Skeletal muscle tissue (tissue), 3 donors: ENCODE measurements at regions not wholly inside any gene's neighbourhood (a gene's known extent, or its start where the extent isn't known, plus 50 kb on each side); places are given as distances from the start of the nearest gene placed in this dataset.
A peak's percentile ranks its signal among the peaks of the same experiment; 100 is the strongest.
"Not testable (repeated sequence)": the region's sequence is repeated elsewhere in the genome, so short reads cannot be mapped to it uniquely, and the experiment has no call there.

Source experiments
- H3K27ac ChIP-seq: one replicate; pipeline ENCODE4 v1.7.0; 2013; ENCODE audit warnings: mild to moderate bottlenecking, low read depth, low read length, inconsistent platforms
- H3K27me3 ChIP-seq, 3 donors: one replicate each; pipeline ENCODE4 v1.7.0; 2013; ENCODE audit warnings: low read length in 3 of 3; ENCODE audit not compliant: control insufficient read depth in 3 of 3, insufficient read depth in 3 of 3
- H3K36me3 ChIP-seq, 3 donors: one replicate each; pipeline ENCODE4 v1.7.0; 2013; ENCODE audit warnings: low read length in 3 of 3; ENCODE audit not compliant: control insufficient read depth in 3 of 3, insufficient read depth in 3 of 3
- H3K4me1 ChIP-seq, 3 donors: one replicate each; pipeline ENCODE4 v1.7.0; 2013; ENCODE audit warnings: low read length in 3 of 3, mild to moderate bottlenecking in 3 of 3; ENCODE audit not compliant: control insufficient read depth in 3 of 3, insufficient read depth in 3 of 3
- H3K4me3 ChIP-seq, 3 donors: one replicate each; pipeline ENCODE4 v1.7.0; 2013; ENCODE audit warnings: low read length in 3 of 3
- H3K9ac ChIP-seq, 3 donors: one replicate each; pipeline ENCODE4 v1.7.0; 2013; ENCODE audit warnings: low read length in 3 of 3, mild to moderate bottlenecking in 3 of 3, moderate library complexity in 2 of 3, low read depth in 1 of 3
- H3K9me3 ChIP-seq, 3 donors: one replicate each; pipeline ENCODE4 v1.7.0; 2013; ENCODE audit warnings: low read length in 3 of 3; ENCODE audit not compliant: control insufficient read depth in 3 of 3
- donor health status: Osteomylitis.

DNA sequence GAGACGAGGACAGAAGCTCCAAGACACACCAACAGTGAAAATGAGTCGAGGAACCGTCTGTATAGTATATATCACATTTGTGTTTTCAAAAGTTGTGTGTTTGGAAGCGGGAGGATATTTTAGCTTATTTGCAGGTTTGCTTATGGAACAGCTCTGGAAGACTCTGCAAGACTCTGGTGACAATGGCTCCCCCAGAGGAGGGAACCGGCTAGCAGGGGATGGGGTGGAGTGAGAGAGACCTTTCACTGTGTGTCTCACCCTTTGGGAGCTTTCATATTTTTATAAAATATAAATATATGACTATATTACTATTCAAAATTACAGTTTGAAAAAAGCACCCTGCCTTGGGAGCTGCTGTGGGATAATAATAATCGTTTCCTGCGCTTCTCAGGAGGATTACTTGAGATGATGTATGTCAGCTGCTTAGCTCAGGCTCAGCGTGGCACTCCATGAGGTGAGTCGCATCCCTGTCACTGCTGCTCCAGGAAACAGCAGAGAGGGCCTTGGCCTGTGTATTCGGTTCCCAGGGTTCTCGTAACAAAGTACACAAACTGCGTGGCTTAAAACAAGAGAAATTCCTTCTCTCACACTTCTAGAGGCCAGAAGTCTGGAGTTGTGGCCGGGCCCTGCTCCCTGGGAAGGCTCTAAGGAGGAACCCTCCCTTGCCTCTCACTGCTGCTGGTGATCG, 183.9 kb downstream of the FAM43A start:
- H3K4me1 ChIP-seq = peaks cover 26 to 33% (median 26%) of the 10 kb centered on the region in 3 donors
- H3K27ac ChIP-seq = no peak overlapping the region
- peaks cover 3 to 5% (median 3%) of the 10 kb centered on the region in 3 donors for H3K9me3 ChIP-seq

DNA sequence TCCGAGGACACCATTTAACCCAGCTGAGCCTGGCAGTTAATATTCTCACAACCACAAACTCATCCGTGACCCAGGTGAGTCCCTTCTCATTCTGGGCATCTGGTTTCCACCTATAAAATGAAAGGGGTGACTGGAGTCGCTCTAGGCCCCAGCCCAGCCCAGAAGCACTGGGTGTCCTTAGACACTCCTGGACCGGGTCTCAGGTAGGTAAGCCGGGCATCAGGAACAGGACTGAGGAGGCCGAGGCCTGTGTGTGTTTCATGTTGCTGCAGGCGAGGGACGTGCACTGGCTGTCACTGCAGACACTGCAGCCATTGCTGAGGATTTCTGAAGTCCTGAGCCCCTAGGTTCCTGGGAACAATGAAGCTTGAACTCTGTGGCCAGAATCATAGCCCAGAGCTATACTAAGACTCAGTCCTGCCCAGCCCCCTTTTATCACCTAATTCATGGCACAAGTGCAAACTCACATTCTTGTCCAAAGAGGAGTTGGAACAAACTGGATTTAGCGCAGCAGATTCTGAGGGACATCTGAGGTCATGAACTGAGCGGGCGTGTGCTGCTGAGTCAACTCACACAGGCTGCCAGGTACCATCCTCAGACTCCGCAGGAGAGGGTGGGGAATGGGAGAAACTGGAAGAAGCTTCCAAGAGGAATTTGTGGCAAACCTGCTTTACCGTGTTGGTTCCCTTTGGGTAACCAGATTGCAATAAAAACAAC, 184.9 kb downstream of the FAM43A start:
- Histone ChIP-seq H3K9me3 (peaks cover 3 to 5% (median 3%) of the 10 kb centered on the region in 3 donors), H3K4me3 (no peak overlapping the region), H3K9ac (peak overlapping the region in 1 of 3 donors; percentile 47), H3K27me3 (peaks cover 0 to 3% (median 0%) of the 10 kb centered on the region in 3 donors), H3K36me3 (no peaks in the 10 kb centered on the region), H3K27ac (no peak overlapping the region), H3K4me1 (peaks cover 24 to 29% (median 26%) of the 10 kb centered on the region in 3 donors)

More for the DNA sequence above, 183.9 kb downstream of the FAM43A start:
- H3K4me3 ChIP-seq = no peak overlapping the region
- H3K36me3 ChIP-seq = no peaks in the 10 kb centered on the region
- peaks cover 0 to 3% (median 0%) of the 10 kb centered on the region in 3 donors for H3K27me3 ChIP-seq
- H3K9ac ChIP-seq = no peak overlapping the region

DNA sequence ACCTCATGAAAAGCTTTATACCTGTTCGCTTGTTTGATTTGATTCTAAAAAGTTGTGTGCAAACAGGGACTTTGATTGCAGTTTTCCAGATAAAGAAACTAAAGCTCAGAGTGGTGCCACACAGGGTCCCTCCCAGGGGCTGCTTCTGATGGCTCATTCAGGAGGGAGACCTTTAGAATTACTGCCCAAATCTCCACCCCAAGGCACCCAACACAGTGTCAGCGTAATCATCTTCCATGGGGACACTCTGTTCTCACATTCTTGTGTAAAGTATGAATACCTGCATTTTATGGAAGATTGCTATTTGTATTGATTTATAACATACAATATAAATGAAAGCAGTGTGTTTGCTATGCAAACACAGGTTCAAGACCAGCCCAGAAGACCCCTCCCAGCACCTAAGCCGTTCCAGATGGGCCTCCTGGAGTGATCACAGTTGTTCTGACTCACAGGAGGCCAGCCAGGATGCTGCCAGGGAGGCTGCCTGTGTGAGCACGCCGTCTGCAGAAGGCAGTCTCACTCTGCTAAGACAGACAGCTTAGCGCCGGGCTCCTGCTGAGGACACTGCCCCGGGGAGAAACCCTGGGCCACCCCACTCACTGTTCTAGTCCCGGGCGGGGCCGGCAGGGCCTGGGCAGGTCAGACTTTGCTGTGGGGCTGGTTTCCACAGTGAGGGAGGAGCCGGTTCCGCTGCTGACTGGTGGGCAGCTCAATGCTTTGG, 185.6 kb downstream of the FAM43A start:
- Histone ChIP-seq H3K36me3 (no peaks in the 10 kb centered on the region), H3K9me3 (peaks cover 3 to 5% (median 3%) of the 10 kb centered on the region in 3 donors), H3K27me3 (peaks cover 0 to 3% (median 0%) of the 10 kb centered on the region in 3 donors), H3K4me3 (peak overlapping the region in 1 of 3 donors; percentile 31), H3K4me1 (peaks cover 25 to 29% (median 26%) of the 10 kb centered on the region in 3 donors), H3K27ac (peak overlapping the region; percentile 42), H3K9ac (peak overlapping the region in 1 of 3 donors; percentile 66)

DNA sequence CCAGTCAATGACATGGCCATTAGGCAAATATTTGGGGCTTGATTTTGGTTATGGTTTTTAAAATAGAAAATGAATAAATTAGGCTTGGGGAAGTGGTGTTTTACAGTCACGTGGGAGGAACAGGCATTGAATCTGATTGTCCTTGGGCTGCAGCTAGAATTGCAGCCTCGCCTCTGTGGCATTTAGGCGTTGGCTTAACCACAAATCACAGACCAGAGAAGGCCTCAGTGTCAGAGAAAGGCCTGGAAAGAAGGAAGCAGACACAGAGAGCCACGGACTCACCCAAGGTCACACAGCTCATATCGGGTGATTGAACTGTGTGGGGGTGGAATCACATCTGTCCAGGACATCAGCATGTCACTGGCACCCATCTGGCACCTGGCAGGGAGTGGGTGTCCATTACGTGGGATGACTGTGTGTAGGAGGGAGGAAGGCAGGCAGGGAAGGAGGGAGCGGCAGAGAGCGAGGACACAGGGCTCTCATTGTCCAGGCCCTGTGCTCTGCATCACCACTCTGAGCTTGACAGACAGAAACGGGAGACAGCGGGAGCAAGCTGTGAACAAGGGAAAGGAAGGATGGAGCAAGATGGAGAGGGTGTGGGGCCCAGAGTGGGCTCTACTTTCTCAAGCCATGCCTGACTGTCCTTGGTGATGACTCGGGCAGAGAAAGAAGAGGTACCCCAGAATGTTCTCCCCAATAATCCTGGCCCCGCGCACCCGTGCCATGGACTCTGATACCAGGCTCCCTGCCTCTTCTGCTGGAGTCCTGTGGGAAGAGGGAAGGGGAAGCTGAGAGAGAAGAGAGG, 186.4 kb downstream of the FAM43A start:
- H3K36me3 ChIP-seq = no peaks in the 10 kb centered on the region
- peak overlapping the region; percentile 42 for H3K27ac ChIP-seq
- peak overlapping the region in 1 of 3 donors; percentile 66 for H3K9ac ChIP-seq
- H3K27me3 ChIP-seq = peaks cover 0 to 3% (median 0%) of the 10 kb centered on the region in 3 donors
- peaks cover 3 to 5% (median 3%) of the 10 kb centered on the region in 3 donors for H3K9me3 ChIP-seq
- peak overlapping the region in 1 of 3 donors; percentile 31 for H3K4me3 ChIP-seq
- H3K4me1 ChIP-seq = peaks cover 30 to 33% (median 33%) of the 10 kb centered on the region in 3 donors

DNA sequence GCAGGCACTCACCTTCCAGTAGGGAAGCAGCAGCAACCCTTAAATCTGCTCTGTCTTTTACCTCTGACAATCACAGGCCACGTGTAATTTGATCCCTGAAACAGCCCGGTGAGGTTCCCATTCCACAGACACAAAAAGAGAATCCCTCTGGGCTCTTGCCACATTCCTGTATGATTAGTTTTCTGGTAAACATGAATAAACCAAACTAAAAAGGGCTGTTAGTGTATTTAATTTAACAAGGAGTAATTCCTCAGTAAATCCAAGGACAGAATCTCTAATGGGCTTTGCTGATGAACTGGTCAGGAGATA, 186.9 kb downstream of the FAM43A start:
- Histone ChIP-seq H3K9me3 (peaks cover 3 to 5% (median 3%) of the 10 kb centered on the region in 3 donors), H3K9ac (no peak overlapping the region), H3K27ac (no peak overlapping the region)

DNA sequence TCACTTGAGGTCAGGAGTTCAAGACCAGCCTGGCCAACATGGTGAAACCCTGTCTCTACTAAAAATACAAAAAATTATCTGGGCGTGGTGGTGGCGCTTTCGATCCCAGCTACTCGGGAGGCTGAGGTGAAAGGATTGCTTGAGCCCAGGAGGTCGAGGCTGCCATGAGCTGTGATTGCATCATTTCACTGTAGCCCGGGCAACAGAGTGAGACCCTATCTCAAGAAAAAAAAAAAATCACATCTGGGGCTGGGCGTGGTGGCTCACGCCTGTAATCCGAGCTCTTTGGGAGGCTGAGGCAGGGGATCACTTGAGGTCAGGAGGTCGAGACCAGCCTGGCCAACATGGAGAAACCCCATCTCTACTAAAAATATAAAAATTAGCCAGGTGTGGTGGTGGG, 187.8 kb downstream of the FAM43A start:
- H3K27ac ChIP-seq = not testable (repeated sequence)
- peaks cover 36 to 41% (median 39%) of the 10 kb centered on the region in 3 donors for H3K4me1 ChIP-seq

More for the DNA sequence above, 186.9 kb downstream of the FAM43A start:
- Histone ChIP-seq H3K4me1 (peaks cover 35 to 38% (median 36%) of the 10 kb centered on the region in 3 donors), H3K36me3 (no peaks in the 10 kb centered on the region), H3K4me3 (no peak overlapping the region), H3K27me3 (peaks cover 0 to 3% (median 0%) of the 10 kb centered on the region in 3 donors)

DNA sequence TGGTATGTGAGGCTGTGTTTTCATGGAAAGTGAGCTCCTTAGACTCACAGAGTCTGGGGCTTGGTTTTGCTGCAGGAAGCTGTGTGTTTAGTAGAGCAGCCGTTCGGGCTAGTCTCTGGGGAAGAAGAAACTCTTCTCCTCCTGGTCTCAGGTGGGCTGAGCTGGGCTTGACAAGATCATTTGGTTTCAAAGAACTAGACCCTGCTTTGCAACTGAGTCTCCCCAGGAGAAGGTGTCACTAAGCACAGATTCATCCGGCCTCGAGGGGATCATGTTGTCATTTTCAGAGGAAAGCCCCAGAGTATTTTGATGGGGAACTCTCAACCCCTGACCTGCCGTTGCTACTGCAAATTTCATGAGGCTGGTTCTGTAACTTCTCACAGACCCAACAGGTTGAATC, 188.5 kb downstream of the FAM43A start:
- Histone ChIP-seq H3K36me3 (no peaks in the 10 kb centered on the region), H3K4me3 (no peak overlapping the region), H3K27me3 (no peaks in the 10 kb centered on the region), H3K4me1 (peaks cover 39 to 42% (median 41%) of the 10 kb centered on the region in 3 donors), H3K27ac (no peak overlapping the region), H3K9ac (no peak overlapping the region), H3K9me3 (peaks cover 3 to 5% (median 3%) of the 10 kb centered on the region in 3 donors)

More for the DNA sequence above, 187.8 kb downstream of the FAM43A start:
- not testable (repeated sequence) for H3K4me3 ChIP-seq, H3K9me3 ChIP-seq, H3K27me3 ChIP-seq, H3K9ac ChIP-seq, H3K36me3 ChIP-seq

DNA sequence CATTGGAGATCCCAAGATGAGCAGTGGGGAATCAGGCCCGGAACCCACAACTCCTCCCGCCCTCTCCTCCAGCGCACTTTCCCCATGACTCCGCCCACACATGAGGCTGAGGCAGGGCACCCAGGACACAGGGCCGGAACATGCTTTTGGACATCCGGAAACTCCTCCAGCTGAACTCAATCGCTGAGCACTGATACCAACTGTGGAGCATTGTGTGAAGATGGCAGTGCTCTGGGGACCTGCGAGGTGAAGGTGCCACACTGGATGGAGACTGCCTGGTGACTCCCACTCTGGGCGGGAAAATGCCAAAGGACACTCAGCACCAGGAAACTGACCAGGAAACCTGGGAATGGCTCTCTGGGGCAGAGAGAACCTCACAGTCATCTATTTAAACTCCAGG, 189.1 kb downstream of the FAM43A start:
- no peak overlapping the region for H3K9ac ChIP-seq
- H3K4me1 ChIP-seq = peaks cover 41 to 42% (median 42%) of the 10 kb centered on the region in 3 donors
- peaks cover 3 to 4% (median 3%) of the 10 kb centered on the region in 3 donors for H3K9me3 ChIP-seq
- H3K36me3 ChIP-seq = no peaks in the 10 kb centered on the region
- no peak overlapping the region for H3K27ac ChIP-seq
- no peak overlapping the region for H3K4me3 ChIP-seq
- no peaks in the 10 kb centered on the region for H3K27me3 ChIP-seq
